Nephron (organoid): ENCODE measurements at regions not wholly inside any gene's neighbourhood (a gene's known extent, or its start where the extent isn't known, plus 50 kb on each side); places are given as distances from the start of the nearest gene placed in this dataset.
A peak's percentile ranks its signal among the peaks of the same experiment; 100 is the strongest.

Experiments
- H3K27ac Mint-ChIP-seq, 3 experiments: 2 replicates each; pipeline ENCODE4 v1.8.0; 2020; ENCODE audit warnings: mixed read lengths in 3 of 3, mild to moderate bottlenecking in 2 of 3, moderate library complexity in 1 of 3
- H3K27me3 Mint-ChIP-seq: 2 replicates; pipeline ENCODE4 v1.8.0; 2021; ENCODE audit warnings: low read depth, mild to moderate bottlenecking, moderate library complexity, mixed read lengths
- H3K36me3 Mint-ChIP-seq: 2 replicates; pipeline ENCODE4 v1.8.0; 2020; ENCODE audit warnings: low read depth, mixed read lengths
- H3K4me1 Mint-ChIP-seq: 2 replicates; pipeline ENCODE4 v1.8.0; 2020; ENCODE audit warnings: mixed read lengths
- H3K4me3 Mint-ChIP-seq, 3 experiments: 2 replicates each; pipeline ENCODE4 v1.8.0; 2020; ENCODE audit warnings: mild to moderate bottlenecking in 3 of 3, mixed read lengths in 3 of 3, moderate library complexity in 2 of 3
- H3K9me3 Mint-ChIP-seq: 2 replicates; pipeline ENCODE4 v1.8.0; 2020; ENCODE audit warnings: mixed read lengths
- CTCF ChIP-seq, 3 experiments: fragments of 200-600 bp; sonication (generic); IDR thresholded peaks; one replicate each; pipeline ENCODE4 v1.5.0; 2021; ENCODE audit warnings: antibody characterized with exemption in 3 of 3; ENCODE audit not compliant: unreplicated experiment in 3 of 3

DNA sequence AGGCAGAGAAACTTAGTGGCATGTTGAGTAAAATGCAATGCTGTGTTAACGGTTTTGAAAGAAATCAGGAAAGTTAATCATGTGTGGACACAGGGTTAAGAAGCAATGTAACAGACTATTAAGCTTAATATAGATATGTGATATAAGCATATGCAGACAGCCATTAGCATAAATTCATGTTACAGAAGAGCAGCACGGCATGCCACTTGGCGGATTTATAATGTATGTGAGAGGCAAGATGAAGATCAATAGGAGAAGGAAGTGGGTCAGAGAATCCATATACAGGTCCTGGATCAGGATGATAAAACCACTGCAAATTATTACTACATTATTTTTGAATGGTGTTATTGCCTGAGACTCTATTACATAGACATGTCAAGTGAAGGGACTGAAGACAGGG lies 694.3 kb downstream of the MCTP2 start:
- Mint-ChIP-seq H3K9me3 (no peaks in the 10 kb centered on the region), H3K4me3 (no peak overlapping the region), H3K36me3 (no peaks in the 10 kb centered on the region), H3K4me1 (peaks cover 7% of the 10 kb centered on the region), H3K27me3 (no peaks in the 10 kb centered on the region), H3K27ac (peak overlapping the region; percentile 4 to 26 (median 22))
- no peak for TF ChIP-seq CTCF (IDR thresholded peaks at IDR 0.05; ENCODE audit: unreplicated experiment in 3 of 3)

- Mint-ChIP-seq H3K36me3 (no peaks in the 10 kb centered on the region), H3K4me1 (peaks cover 7% of the 10 kb centered on the region), H3K27ac (no peak overlapping the region), H3K27me3 (no peaks in the 10 kb centered on the region), H3K4me3 (no peak overlapping the region), H3K9me3 (peaks cover under 1% of the 10 kb centered on the region)
- no peak for TF ChIP-seq CTCF (IDR thresholded peaks at IDR 0.05; ENCODE audit: unreplicated experiment in 3 of 3)
These were observed 695.6 kb downstream of the MCTP2 start for GRCh38 chr15:94927003-94927402.

DNA sequence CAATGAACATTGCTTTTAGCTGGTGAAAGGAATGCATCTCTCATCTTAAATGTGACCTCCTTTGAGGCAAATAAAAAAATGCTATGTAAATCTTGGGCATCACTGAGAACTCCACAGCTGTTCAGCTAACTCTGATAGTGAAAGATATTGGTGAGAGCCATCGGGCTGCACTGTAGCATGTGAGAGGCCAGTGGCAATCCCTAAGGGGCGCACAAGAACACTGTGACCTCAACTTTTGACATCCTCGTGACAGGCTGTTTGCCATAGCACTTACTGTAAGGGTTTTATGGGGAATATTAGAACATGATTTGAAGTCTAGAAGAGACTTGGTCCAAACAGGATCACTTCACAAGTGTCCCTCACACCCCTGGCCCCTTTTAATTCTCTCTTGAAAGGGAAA lies 697.9 kb downstream of the MCTP2 start:
- Mint-ChIP-seq H3K4me3 (no peak overlapping the region), H3K36me3 (no peaks in the 10 kb centered on the region), H3K27ac (no peak overlapping the region), H3K4me1 (peaks cover 7% of the 10 kb centered on the region), H3K9me3 (peaks cover 11% of the 10 kb centered on the region), H3K27me3 (no peaks in the 10 kb centered on the region)
- TF ChIP-seq CTCF (IDR thresholded peaks at IDR 0.05; ENCODE audit: unreplicated experiment in 3 of 3), result no peak

GRCh38 chr15:94930441-94930840 lies 699.1 kb downstream of the MCTP2 start:
- H3K27ac Mint-ChIP-seq, result no peak overlapping the region
- no peak overlapping the region for H3K4me3 Mint-ChIP-seq
- H3K36me3 Mint-ChIP-seq, result peaks cover 4% of the 10 kb centered on the region
- TF ChIP-seq CTCF (IDR thresholded peaks at IDR 0.05; ENCODE audit: unreplicated experiment in 3 of 3), result no peak
- H3K27me3 Mint-ChIP-seq, result no peaks in the 10 kb centered on the region
- peaks cover 23% of the 10 kb centered on the region for H3K9me3 Mint-ChIP-seq
- H3K4me1 Mint-ChIP-seq, result peaks cover 5% of the 10 kb centered on the region

DNA sequence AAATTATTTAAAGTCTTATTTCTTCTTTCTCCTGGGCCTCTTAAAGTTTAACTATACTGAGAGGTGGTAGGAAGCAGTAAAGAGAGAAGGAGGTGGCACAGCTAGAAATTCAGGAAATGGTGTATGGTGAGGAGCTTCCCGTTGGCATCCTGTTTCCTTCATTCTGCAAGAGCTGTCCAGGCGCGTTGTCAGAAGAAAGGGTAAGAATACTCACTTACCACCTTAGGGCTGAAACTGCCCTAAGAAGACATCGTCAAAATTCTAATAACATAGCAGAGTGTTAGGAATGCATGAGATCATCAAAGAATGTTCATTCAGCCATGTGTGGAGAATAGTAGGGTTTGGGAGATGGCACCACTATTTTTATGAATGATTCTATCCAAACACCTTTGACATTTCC lies 699.6 kb downstream of the MCTP2 start:
- peaks cover 25% of the 10 kb centered on the region for H3K9me3 Mint-ChIP-seq
- no peaks in the 10 kb centered on the region for H3K4me1 Mint-ChIP-seq
- H3K27me3 Mint-ChIP-seq, result no peaks in the 10 kb centered on the region
- no peak overlapping the region for H3K27ac Mint-ChIP-seq
- H3K36me3 Mint-ChIP-seq, result peaks cover 4% of the 10 kb centered on the region
- TF ChIP-seq CTCF (IDR thresholded peaks at IDR 0.05; ENCODE audit: unreplicated experiment in 3 of 3), result no peak
- H3K4me3 Mint-ChIP-seq, result no peak overlapping the region

- Mint-ChIP-seq H3K27ac (no peak overlapping the region), H3K4me1 (no peaks in the 10 kb centered on the region), H3K36me3 (peaks cover 4% of the 10 kb centered on the region), H3K27me3 (no peaks in the 10 kb centered on the region), H3K4me3 (no peak overlapping the region), H3K9me3 (peaks cover 28% of the 10 kb centered on the region)
- TF ChIP-seq CTCF (IDR thresholded peaks at IDR 0.05; ENCODE audit: unreplicated experiment in 3 of 3), result no peak
These were observed 703.1 kb downstream of the MCTP2 start for GRCh38 chr15:94934440-94934839.
